ENCODE measurements at regions not wholly inside any gene's neighbourhood (a gene's known extent, or its start where the extent isn't known, plus 50 kb on each side); places are given as distances from the start of the nearest gene placed in this dataset.

DNA sequence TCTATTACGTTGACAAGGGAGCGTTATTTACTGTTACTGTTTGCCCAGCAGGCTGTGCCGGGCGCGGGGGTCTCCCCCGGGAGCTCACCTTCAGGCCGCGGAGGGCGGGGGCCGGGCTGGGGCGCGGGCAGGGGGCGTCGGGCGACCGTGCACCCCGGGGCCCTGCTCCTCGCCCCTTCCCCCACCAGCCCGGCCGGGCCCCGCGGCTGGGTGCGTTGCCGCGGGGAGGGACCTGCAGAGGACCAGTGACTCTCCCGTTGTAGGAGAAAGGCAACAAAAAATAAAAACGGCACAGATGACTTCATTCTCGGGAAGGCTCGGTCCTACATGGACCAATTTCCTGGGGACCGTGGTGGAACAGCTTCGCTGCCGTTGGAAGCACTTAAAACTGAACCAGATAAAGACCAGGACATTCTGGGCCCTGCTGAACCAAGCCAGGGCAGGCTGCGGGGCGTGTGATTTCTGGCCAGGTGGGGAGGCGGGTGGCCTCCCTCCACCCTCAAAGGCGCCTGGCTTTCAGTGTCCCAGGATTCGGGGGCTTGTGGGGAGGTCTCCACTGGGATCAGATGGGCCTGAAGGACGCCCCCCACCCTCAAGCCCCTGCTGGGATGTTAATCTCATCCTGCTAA lies 57.4 kb downstream of the IGLL1 start:
- DNase-seq, result no peak

DNA sequence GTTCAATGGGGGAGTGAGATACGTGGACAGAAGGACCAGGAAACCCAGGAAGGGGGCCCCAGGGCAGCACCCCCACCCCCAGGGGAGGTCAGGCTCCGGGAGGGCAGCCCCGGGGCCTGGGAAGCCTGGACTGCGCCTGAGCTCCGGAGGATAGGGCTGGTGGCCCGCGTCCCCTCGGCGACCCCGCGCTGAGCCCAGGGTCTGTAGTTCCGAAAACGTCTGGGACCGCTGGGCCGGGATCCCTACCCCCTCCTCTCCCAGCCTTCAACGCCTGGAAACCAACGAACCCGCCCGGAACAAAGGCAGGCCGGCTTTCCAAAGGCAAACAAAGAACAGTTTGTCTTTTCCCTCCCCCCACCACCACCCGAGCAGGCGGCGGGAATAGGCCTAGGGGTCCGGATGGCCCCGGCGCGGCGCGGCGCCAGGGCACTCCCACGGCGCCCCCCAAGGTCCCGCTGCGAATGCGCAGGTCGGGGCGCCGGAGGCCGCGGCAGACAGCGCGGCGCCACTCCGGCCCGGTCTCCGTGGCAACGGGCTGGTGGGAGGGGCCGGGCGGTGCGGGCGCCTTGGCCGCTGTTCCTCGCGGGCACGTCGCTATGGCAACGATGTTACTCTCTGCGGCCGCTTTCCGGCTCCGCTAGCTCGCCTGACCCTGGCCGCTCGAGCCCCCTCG lies 58.5 kb downstream of the IGLL1 start:
- peak; percentile 67 for DNase-seq

DNA sequence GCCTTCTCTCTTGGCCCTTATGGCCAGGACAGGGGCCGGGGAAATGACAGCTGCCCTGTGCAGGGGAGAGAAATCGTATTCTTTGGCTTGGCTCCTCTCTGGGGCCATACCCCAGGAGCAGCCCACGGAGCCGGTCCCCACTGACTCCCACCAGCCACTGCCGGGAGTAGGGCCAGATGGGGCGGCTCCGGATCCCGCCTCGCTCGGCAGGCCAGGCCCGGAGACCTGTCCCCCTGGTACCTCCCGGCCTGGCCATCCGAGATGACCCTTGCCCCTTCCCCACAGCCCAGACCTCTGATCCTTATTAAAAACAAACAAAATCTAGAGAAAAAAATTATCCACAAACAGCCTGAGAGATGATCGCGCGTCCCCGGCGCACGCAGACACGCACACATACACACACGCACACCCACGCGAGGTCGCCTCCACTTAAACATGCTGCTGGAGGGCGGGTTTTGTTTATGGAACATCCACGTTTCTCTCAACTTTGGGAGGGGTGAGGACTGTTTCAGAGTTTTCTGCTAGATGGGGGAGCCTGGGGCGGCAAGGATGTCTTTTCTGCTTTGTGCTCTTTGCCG lies 59.1 kb downstream of the IGLL1 start:
- no peak for DNase-seq

DNA sequence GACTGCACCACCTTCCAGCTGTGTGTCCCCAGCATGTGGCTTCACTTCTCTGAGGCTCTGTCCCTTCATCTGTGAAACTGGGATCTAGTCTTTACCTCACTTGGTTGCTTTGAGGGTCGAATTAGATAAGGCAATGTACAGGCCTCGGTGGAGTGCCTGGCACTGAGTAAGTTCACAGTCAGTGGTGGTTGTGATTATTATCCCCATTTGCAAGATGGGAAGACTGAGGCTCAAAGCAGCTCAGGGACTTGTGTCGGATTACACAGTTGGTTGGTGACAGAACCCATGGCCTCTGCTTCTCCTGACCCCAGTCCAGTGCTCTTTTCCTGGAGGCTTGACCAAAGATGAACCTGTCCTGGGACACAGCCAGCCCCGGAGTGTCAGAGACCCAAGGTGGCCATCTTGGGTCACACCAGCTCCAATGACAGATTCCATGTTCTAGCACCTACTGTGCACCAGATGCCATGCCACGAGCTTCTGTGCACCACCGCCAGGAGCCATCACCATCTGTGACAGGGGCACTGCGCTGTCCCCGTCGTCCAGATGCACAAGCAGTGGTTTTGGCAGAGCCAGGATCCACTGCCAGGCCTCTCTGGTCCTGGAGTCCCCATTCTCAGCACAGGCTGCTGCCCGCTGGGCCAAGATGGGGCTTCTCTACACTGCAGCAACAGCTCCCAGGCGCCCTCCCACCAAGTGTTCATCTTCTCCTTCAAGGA lies 60.5 kb downstream of the IGLL1 start:
- no peak for DNase-seq

DNA sequence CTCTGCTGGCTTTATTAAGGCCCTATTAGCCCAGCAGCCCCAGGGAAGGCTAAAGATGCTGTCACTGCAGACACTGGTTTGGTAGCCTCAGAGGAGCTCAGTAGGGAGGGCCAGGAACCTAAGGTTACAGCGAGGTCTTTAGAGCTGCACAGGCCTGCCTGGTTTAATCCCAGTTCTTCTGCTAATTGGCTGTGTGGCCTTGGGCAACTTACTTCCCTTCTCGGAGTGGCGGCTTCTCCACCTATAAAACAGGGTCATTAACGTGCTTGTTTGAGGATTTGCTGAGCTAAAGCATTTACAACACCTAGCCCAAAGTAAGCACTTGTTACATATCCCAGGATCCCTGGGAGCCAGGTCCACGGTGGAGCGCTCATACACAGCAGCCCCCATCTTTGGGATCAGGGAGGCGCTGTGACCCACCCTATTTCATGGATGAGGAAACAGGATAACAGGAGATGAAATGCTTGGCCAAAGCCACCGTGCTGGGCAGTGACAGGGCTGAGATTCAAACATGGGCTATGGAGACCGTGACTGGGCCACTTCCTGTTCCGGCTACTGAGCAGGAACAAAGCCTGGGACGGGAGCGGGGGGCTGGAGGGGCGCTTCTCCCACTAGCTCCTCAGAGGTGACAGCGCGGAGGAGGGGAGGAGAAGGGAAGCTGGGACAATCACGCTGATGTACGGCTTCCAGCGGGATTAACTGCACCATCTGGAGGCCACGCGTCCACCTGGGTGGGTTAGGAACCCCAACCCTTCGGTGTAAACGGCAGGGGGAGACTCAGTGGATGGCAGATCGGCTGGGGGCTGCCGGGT lies 61.5 kb downstream of the IGLL1 start:
- no peak for DNase-seq

DNA sequence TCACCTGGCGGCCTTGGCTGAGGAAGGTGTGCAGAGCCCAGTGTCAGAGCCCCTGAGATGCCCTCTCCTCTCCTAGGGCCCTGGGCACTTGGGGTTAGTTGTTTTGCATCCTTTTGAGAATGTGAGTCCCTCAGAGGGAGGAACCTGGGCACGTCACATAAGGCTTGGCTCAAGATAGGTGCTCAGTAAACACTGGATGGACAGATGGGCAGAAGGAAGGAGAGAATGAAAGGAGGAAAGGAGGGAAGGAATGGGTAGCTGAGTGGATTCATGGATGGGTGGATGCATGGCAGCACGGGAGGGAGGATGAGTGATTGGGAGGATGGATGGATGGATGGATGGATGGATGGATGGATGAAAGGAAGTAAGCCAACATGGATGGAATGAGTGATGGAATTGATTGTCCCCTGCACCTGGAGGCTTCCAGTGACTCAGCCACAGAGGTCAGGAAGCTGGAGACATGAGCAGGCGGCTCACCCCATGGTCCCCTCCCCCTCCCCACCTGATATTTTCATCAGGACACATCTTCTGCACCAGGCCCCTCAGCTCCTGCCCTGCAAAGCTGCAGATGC lies 62.2 kb downstream of the IGLL1 start:
- DNase-seq, result no peak

DNA sequence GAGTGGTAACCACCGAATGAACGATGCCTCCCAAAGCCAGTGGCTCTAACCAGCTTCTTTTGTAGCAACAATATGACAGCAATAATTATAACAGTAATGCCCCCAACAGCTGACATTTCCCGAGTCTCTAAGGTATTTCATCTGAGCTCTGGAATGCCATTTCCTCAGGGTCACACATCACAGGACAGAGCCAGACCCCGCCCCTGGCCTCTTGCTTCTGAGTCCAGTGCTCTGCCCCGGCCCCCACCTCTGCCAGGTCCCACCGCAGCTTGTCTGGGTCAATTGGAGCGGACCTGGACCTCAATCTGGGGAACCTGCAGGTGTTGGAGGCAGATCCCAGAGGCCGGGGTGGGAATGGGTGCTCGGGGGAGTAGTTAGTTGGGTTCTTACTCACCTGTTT lies 63.8 kb downstream of the IGLL1 start:
- DNase-seq, result no peak

DNA sequence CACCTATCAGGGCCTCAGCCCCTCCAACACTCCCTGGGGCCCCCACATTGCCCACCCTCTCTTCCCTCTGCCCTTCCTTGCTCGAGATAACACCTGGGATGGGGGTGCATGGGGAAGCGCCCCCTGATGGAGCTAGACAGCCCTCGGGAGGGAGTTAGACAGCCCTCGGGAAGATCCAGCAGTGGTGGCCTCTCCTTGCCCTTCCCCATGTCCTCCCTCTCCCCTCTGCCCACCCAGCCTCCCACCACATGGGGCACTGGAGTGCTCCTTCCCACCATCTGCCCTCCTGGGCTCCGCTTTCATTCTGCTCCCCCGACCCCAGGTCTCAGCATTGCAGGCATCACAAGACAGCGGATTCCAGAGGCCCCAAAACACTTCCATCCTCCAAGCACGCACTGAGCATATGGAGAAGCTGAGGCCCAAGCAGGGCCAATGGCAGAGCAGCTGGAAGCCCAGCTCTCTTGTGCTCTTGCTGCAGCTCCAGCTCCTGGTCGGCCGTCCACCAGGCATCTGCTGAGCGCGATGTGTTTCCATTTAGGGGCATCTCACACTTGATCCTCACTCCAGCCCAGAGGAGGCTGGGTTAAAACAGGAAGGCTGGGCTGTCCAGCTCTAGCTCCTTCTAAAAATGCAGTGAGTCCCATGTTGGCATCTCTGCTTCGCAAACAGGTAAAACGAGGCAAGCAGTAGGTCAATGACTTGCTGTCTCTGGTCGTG lies 65.6 kb downstream of the IGLL1 start:
- DNase-seq, result no peak

DNA sequence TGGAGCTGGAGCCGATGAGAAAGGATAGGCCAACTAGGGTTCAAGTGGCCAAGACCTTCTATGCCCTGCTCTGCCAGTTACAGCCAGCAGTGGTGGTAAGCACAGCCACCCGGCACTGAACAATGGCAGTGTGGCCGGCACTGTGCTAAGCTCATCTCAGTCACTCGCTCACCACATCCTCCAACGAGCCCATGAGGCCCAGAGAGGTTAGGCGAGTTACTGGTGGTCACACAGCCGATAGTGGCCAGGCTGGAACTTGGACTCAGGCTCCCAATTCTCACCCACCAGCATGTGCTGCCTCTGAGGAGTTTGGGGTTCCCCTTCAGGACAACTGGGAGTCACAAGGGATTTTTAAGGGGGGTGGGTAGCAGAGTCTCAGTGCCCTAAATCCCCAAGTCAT lies 66.4 kb downstream of the IGLL1 start:
- DNase-seq, result no peak

DNA sequence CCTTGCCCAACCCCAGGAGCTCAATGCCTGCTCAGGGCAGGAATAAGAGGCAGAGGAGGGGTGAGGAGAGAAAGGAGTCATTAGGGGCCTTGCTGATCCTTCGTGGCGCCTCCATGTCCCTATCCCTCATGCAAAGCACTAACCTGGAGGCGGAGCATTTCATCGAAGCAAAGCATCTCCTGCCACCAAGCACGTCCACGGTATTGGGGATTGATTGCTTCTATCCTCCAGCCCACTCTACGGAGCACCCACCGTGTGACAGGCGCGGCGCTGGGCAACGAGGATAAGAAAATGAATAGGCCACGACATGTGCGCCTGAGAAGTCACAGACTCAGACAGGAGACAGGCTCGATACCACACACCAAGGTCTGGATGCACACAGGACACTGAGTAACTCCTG lies 67.0 kb downstream of the IGLL1 start:
- no peak for DNase-seq

DNA sequence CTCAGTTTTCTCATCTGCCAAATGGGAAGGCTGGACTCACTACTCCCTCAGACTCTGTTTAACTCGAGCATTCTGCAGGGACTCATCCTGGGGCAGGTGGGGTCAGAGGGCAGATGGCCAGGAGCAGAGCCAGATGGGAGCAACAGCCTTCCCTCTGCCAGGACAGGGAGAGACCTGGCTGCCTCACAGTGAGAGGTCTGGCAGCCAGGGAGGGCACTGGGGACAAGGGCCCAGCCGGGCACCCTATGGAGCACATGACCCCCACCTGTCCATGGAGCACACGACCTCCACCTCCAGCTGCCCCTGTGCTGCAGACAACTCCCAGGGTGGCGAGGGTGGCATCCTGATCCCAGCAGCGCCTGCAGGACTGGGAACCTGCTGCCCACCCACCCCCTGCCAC lies 67.4 kb downstream of the IGLL1 start:
- DNase-seq, result no peak

DNA sequence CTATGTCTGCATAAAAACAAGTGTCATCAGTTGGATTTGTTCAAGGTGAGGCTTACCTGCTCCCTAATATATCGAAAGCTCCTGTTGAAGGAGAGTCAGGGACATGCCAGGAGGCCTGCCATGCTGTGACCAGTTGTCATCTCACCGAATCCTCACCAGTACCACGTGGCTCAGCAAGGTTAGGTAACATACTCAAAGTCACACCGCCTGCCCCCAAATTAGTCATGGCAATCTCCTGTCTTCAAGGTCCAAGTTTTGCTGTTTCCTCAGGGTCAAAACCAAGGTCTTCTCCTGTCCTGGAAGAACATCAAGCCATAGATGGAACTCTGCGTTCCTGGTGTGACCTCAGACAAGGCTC lies 67.8 kb downstream of the IGLL1 start:
- no peak for DNase-seq

DNA sequence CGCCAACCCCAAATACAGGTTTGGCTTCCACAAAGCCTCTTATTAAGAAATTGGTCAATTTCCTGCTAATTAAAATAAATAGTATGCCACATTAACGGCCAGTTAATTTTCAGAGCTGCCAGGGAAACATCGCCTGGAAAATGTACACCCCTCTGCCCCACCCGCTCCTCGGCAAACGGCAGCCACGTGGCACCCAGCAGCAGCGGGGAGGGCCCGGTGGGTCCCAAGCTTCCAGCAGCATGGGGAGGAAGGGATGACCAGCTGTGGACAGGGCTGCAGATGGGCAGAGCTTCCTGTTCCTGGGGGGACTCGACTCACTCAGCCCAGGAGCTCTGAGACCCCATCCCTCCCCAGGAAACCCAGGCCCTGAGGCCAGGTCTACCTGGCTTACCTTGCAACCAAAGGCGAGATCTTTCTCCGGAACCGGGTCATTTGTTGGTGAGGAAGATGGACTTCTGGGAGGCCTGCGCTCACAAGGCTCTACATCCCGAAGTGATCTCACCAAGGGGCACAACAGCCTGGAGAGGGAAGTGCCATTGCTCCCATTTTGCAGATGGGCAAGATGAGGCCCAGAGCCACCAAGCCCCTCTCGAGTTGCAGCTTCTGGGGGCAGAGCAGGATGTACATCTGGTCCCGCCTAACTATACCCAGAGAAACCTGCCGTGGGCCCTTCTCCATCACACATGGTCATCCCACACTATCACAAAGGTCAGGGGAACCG lies 68.3 kb downstream of the IGLL1 start:
- no peak for DNase-seq

DNA sequence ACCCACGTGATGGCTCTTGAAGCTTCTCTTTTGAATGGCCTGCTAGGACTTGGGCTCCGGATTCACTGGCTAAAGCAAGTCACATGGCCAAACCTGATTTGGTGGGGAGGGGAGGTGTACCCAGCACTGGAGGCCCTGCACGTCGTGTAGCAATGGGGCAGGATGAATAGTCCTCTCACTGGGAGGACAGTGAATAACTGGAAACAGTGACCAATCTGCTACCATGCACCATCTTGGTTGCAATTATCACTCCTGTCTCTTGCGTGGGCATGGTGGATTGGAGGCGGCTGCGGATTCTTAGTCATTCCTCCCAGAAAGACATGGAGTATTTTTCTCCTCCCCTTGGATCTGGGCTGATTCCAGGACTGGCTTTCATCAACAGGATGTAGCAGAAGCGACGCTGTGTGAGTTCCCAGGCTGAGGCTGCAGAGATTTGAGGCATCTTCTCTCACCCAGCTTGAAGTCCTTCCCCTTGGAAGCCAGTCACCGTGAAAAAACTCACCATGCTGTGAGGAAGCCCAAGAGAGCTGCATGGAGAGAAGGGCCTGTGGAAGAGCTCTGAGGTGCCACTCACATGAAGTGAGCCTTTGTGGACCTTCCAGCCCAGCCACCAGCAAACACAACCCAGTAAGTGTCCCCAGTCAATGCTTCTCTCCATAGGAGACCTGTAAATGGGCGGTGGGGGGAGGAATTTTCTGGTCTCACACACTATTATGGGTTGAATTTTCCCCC lies 70.4 kb downstream of the IGLL1 start:
- no peak for DNase-seq

DNA sequence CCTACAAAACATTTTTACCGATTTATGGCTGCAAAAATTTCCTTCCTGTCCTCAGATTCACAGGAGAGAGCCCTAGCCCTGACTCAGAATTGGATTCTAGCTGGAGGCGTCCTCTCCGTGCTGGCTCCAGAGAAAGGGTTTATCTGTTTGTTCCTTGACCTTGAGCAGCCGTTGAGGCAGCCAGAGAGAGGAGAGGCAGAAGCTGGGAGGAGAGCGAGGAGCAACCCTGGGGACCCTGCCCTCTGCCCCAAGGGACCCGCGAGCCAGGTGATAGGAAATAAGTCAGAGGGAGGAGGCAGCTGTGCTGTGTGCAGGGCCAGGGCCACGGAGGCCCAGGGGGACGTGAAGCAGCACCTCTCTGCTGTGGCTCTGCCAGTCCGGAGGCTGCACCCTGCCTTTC lies 75.6 kb downstream of the IGLL1 start:
- DNase-seq, result no peak

DNA sequence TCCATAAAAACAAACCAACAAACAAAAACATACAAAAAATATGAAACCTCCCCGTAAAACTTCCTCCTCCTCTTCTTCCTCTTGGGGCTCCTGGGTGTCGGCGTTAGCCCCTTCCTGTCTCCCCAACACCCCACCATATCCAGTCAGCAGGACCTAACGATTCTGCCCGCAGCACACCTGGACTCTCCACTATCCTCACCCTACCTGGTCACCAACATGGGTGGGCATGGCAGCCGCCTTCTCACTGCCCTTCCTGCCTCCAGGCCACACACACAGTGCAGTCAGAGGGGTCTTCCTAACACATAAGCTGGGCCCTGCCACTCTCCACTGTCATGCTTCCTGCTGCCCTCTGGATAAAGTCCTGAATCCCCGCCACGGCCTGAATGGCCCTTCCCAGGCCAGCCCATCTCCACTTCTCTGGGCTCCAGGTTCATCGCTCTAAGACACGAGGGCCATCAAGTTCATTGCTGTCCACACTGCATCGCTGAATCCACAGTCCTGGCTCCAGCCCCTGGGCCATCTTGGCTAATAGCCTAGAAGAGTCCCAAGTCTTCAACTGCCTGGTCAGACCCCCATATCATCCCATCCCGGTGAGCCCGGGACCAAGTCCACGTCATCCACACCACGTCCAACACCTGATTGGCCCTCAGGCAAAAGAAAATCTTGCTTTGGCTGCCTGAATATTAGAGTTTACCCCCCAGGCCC lies 76.2 kb downstream of the IGLL1 start:
- DNase-seq, result no peak

DNA sequence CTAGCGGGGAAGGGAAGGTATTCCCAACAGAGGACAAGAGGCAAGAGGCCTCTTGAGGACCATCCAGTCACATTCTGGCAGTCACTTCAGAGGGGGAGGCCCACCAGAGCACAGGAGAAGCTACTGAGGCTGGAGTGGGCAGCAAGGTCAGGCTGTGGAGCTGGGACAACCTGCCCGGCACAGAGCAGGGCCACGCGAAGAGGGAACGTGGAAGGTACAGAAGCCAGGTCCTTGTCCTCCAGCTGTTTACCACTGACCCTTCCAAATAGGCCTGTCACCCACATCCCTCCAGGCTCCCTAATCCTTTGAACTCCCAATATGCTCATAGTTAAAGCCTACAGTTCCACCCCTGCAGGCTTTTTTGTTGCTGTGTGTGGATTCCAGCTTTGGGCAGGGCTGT lies 76.9 kb downstream of the IGLL1 start:
- DNase-seq, result no peak

DNA sequence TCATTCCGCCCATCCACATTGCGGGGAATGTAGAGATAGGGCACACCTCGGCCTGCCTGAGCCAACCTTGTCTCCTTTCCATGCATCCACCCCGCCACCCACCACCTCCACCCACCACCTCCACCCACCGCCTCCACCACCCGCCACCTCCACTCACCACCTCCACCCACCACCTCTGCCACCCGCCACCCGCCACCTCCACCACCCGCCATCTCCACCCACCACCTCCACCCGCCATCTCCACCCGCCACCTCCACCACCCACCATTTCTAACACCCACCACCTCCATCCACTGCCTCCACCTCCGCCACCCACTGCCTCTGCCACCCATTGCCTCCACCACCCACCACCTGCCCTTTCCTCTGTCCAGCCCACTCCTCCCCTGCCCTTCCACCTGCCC lies 78.4 kb downstream of the IGLL1 start:
- no peak for DNase-seq

DNA sequence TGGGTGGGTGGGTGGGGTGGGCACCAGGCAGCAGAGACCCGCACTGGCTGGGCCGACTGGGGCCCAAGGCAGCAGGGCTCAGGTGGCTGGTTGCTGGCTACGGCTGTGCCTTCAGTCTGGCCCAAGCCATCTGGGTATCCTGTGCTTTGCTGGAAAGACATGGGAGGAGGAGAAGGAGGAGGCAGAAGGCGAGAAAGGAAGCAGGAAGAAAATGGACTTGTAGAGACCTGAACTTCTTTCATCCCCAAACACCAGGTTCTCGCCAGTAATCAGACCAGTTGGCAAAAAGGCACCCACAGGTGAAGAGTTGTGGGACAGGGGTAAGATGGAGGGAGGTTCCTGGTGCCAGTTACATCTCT lies 78.8 kb downstream of the IGLL1 start:
- no peak for DNase-seq
